Activated CD4-positive, alpha-beta T cell treated with anti-CD3 and anti-CD28 coated beads, Interleukin-2, amount 10 ng/mL, durations not matched to agents 24 days and 14 days (primary cell): ENCODE measurements at regions not wholly inside any gene's neighbourhood (a gene's known extent, or its start where the extent isn't known, plus 50 kb on each side); places are given as distances from the start of the nearest gene placed in this dataset.

ENCODE experiments used
- DNase-seq: peaks from one replicate; pipeline ENCODE4 v3.0.0; 2022
- H3K27ac Mint-ChIP-seq: one replicate; pipeline ENCODE4 v1.8.0; 2022; ENCODE audit warnings: mild to moderate bottlenecking, mixed read lengths
- H3K27me3 Mint-ChIP-seq: one replicate; pipeline ENCODE4 v1.8.0; 2022; ENCODE audit warnings: mixed read lengths
- H3K36me3 Mint-ChIP-seq: one replicate; pipeline ENCODE4 v1.8.0; 2022; ENCODE audit warnings: low read depth, mild to moderate bottlenecking, mixed read lengths
- H3K4me1 Mint-ChIP-seq: one replicate; pipeline ENCODE4 v1.8.0; 2021; ENCODE audit warnings: mixed read lengths
- H3K4me3 Mint-ChIP-seq: one replicate; pipeline ENCODE4 v1.8.0; 2022; ENCODE audit warnings: mild to moderate bottlenecking, moderate library complexity, mixed read lengths
- H3K9me3 Mint-ChIP-seq: one replicate; pipeline ENCODE4 v1.8.0; 2021; ENCODE audit warnings: mixed read lengths
- intact Hi-C: fragments of 100-400 bp; cut with micrococcal nuclease; formaldehyde crosslinking; loops from one replicate; pipeline ENCODE4 v1.15.1; 2023

GRCh38 chr21:27244776-27245175, 277.9 kb upstream of the ADAMTS5 start:
- H3K36me3 Mint-ChIP-seq: no peaks in the 10 kb centered on the region
- H3K27me3 Mint-ChIP-seq: no peaks in the 10 kb centered on the region
- H3K4me1 Mint-ChIP-seq: no peaks in the 10 kb centered on the region
- no peak overlapping the region for H3K27ac Mint-ChIP-seq
- no peak for DNase-seq
- H3K4me3 Mint-ChIP-seq: no peak overlapping the region
- intact Hi-C loops: no loop called here
- H3K9me3 Mint-ChIP-seq: no peaks in the 10 kb centered on the region

GRCh38 chr21:27244352-27244751, 277.5 kb upstream of the ADAMTS5 start:
- Mint-ChIP-seq H3K4me1 (no peaks in the 10 kb centered on the region), H3K27ac (no peak overlapping the region), H3K9me3 (no peaks in the 10 kb centered on the region), H3K27me3 (no peaks in the 10 kb centered on the region), H3K4me3 (no peak overlapping the region), H3K36me3 (no peaks in the 10 kb centered on the region)
- DNase-seq: no peak
- intact Hi-C loops: no loop called here

- no peak overlapping the region for H3K4me3 Mint-ChIP-seq
- no peaks in the 10 kb centered on the region for H3K4me1 Mint-ChIP-seq
- no peaks in the 10 kb centered on the region for H3K36me3 Mint-ChIP-seq
- H3K27ac Mint-ChIP-seq: no peak overlapping the region
- no peak for DNase-seq
- intact Hi-C loops: no loop called here
- no peaks in the 10 kb centered on the region for H3K9me3 Mint-ChIP-seq
- H3K27me3 Mint-ChIP-seq: no peaks in the 10 kb centered on the region
Observed at GRCh38 chr21:27240839-27241238, 274.0 kb upstream of the ADAMTS5 start.

GRCh38 chr21:27233514-27234115, 266.7 kb upstream of the ADAMTS5 start:
- intact Hi-C loops: no loop called here
- H3K9me3 Mint-ChIP-seq: no peaks in the 10 kb centered on the region
- no peak for DNase-seq
- H3K4me3 Mint-ChIP-seq: no peak overlapping the region
- H3K27me3 Mint-ChIP-seq: no peaks in the 10 kb centered on the region
- H3K4me1 Mint-ChIP-seq: no peaks in the 10 kb centered on the region
- no peaks in the 10 kb centered on the region for H3K36me3 Mint-ChIP-seq
- H3K27ac Mint-ChIP-seq: no peak overlapping the region

- DNase-seq: no peak
- intact Hi-C loops: no loop called here
- H3K27ac Mint-ChIP-seq: no peak overlapping the region
- no peaks in the 10 kb centered on the region for H3K4me1 Mint-ChIP-seq
- no peaks in the 10 kb centered on the region for H3K36me3 Mint-ChIP-seq
- no peaks in the 10 kb centered on the region for H3K9me3 Mint-ChIP-seq
- no peaks in the 10 kb centered on the region for H3K27me3 Mint-ChIP-seq
- no peak overlapping the region for H3K4me3 Mint-ChIP-seq
Observed at GRCh38 chr21:27225940-27226339, 259.1 kb upstream of the ADAMTS5 start.

- no peaks in the 10 kb centered on the region for H3K4me1 Mint-ChIP-seq
- intact Hi-C loops: no loop called here
- no peak for DNase-seq
- no peaks in the 10 kb centered on the region for H3K9me3 Mint-ChIP-seq
- no peaks in the 10 kb centered on the region for H3K36me3 Mint-ChIP-seq
- H3K4me3 Mint-ChIP-seq: no peak overlapping the region
- H3K27ac Mint-ChIP-seq: no peak overlapping the region
- no peaks in the 10 kb centered on the region for H3K27me3 Mint-ChIP-seq
Observed at GRCh38 chr21:27225151-27225550, 258.3 kb upstream of the ADAMTS5 start.

GRCh38 chr21:27224169-27224568, 257.3 kb upstream of the ADAMTS5 start:
- Mint-ChIP-seq H3K27me3 (no peaks in the 10 kb centered on the region), H3K4me3 (no peak overlapping the region), H3K27ac (no peak overlapping the region), H3K36me3 (no peaks in the 10 kb centered on the region), H3K4me1 (no peaks in the 10 kb centered on the region), H3K9me3 (no peaks in the 10 kb centered on the region)
- no peak for DNase-seq
- intact Hi-C loops: no loop called here

GRCh38 chr21:27221077-27221476, 254.2 kb upstream of the ADAMTS5 start:
- Mint-ChIP-seq H3K36me3 (no peaks in the 10 kb centered on the region), H3K27me3 (no peaks in the 10 kb centered on the region), H3K4me1 (no peaks in the 10 kb centered on the region), H3K27ac (no peak overlapping the region), H3K9me3 (no peaks in the 10 kb centered on the region), H3K4me3 (no peak overlapping the region)
- intact Hi-C loops: no loop called here
- DNase-seq: no peak

- no peaks in the 10 kb centered on the region for H3K27me3 Mint-ChIP-seq
- no peaks in the 10 kb centered on the region for H3K9me3 Mint-ChIP-seq
- no peak overlapping the region for H3K4me3 Mint-ChIP-seq
- H3K27ac Mint-ChIP-seq: no peak overlapping the region
- no peaks in the 10 kb centered on the region for H3K36me3 Mint-ChIP-seq
- intact Hi-C loops: no loop called here
- no peaks in the 10 kb centered on the region for H3K4me1 Mint-ChIP-seq
- no peak for DNase-seq
Observed at GRCh38 chr21:27220416-27220815, 253.5 kb upstream of the ADAMTS5 start.

GRCh38 chr21:27219068-27219467, 252.2 kb upstream of the ADAMTS5 start:
- Mint-ChIP-seq H3K9me3 (no peaks in the 10 kb centered on the region), H3K27ac (no peak overlapping the region), H3K36me3 (no peaks in the 10 kb centered on the region), H3K4me1 (no peaks in the 10 kb centered on the region), H3K27me3 (no peaks in the 10 kb centered on the region), H3K4me3 (no peak overlapping the region)
- intact Hi-C loops: no loop called here
- no peak for DNase-seq

- Mint-ChIP-seq H3K9me3 (peaks cover 9% of the 10 kb centered on the region), H3K36me3 (no peaks in the 10 kb centered on the region), H3K4me1 (no peaks in the 10 kb centered on the region), H3K27ac (no peak overlapping the region), H3K4me3 (no peak overlapping the region), H3K27me3 (no peaks in the 10 kb centered on the region)
- no peak for DNase-seq
- intact Hi-C loops: no loop called here
Observed at GRCh38 chr21:27213303-27213702, 246.4 kb upstream of the ADAMTS5 start.

GRCh38 chr21:27212441-27212840, 245.6 kb upstream of the ADAMTS5 start:
- no peaks in the 10 kb centered on the region for H3K36me3 Mint-ChIP-seq
- no peak overlapping the region for H3K4me3 Mint-ChIP-seq
- H3K27ac Mint-ChIP-seq: no peak overlapping the region
- intact Hi-C loops: no loop called here
- no peaks in the 10 kb centered on the region for H3K4me1 Mint-ChIP-seq
- peaks cover 9% of the 10 kb centered on the region for H3K9me3 Mint-ChIP-seq
- no peaks in the 10 kb centered on the region for H3K27me3 Mint-ChIP-seq
- no peak for DNase-seq

- intact Hi-C loops: no loop called here
- H3K27me3 Mint-ChIP-seq: no peaks in the 10 kb centered on the region
- no peak for DNase-seq
- H3K9me3 Mint-ChIP-seq: peaks cover 9% of the 10 kb centered on the region
- H3K27ac Mint-ChIP-seq: no peak overlapping the region
- H3K36me3 Mint-ChIP-seq: no peaks in the 10 kb centered on the region
- no peak overlapping the region for H3K4me3 Mint-ChIP-seq
- no peaks in the 10 kb centered on the region for H3K4me1 Mint-ChIP-seq
Observed at GRCh38 chr21:27209546-27209945, 242.7 kb upstream of the ADAMTS5 start.

- Mint-ChIP-seq H3K36me3 (no peaks in the 10 kb centered on the region), H3K4me1 (no peaks in the 10 kb centered on the region), H3K27me3 (no peaks in the 10 kb centered on the region), H3K27ac (no peak overlapping the region), H3K4me3 (no peak overlapping the region), H3K9me3 (peaks cover 6% of the 10 kb centered on the region)
- no peak for DNase-seq
- intact Hi-C loops: no loop called here
Observed at GRCh38 chr21:27206368-27206982, 239.6 kb upstream of the ADAMTS5 start.

- H3K36me3 Mint-ChIP-seq: no peaks in the 10 kb centered on the region
- intact Hi-C loops: no loop called here
- no peak for DNase-seq
- H3K4me3 Mint-ChIP-seq: no peak overlapping the region
- H3K27me3 Mint-ChIP-seq: no peaks in the 10 kb centered on the region
- peaks cover 4% of the 10 kb centered on the region for H3K9me3 Mint-ChIP-seq
- no peaks in the 10 kb centered on the region for H3K4me1 Mint-ChIP-seq
- no peak overlapping the region for H3K27ac Mint-ChIP-seq
Observed at GRCh38 chr21:27202301-27202700, 235.4 kb upstream of the ADAMTS5 start.
